ENCODE measurements at regions not wholly inside any gene's neighbourhood (a gene's known extent, or its start where the extent isn't known, plus 50 kb on each side); places are given as distances from the start of the nearest gene placed in this dataset.

DNA sequence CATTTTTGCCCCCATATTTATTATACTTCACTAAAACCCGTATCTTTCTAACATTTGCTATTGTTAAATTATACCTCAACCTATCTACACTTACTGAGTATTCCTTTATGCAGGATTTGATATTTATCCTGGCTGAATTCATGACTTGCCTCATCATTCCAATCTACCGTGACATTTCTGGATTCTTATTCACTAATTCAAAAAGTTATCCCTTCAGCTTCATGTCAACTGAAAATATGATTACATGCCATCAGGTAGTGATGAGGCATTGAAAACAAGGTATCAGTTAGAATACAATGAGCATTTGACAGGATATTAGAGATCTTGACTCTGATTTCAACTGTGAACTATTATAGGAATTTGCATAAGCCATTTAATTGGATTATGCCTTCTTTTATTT, 2171.9 kb upstream of the WWC1 start:
- no peak for TF ChIP-seq POLR2A (IDR thresholded peaks at IDR 0.05)
- TF ChIP-seq, protein P1, sequence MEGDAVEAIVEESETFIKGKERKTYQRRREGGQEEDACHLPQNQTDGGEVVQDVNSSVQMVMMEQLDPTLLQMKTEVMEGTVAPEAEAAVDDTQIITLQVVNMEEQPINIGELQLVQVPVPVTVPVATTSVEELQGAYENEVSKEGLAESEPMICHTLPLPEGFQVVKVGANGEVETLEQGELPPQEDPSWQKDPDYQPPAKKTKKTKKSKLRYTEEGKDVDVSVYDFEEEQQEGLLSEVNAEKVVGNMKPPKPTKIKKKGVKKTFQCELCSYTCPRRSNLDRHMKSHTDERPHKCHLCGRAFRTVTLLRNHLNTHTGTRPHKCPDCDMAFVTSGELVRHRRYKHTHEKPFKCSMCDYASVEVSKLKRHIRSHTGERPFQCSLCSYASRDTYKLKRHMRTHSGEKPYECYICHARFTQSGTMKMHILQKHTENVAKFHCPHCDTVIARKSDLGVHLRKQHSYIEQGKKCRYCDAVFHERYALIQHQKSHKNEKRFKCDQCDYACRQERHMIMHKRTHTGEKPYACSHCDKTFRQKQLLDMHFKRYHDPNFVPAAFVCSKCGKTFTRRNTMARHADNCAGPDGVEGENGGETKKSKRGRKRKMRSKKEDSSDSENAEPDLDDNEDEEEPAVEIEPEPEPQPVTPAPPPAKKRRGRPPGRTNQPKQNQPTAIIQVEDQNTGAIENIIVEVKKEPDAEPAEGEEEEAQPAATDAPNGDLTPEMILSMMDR (IDR thresholded peaks at IDR 0.05), result no peak
